ENCODE measurements at regions not wholly inside any gene's neighbourhood (a gene's known extent, or its start where the extent isn't known, plus 50 kb on each side); places are given as distances from the start of the nearest gene placed in this dataset.

DNA sequence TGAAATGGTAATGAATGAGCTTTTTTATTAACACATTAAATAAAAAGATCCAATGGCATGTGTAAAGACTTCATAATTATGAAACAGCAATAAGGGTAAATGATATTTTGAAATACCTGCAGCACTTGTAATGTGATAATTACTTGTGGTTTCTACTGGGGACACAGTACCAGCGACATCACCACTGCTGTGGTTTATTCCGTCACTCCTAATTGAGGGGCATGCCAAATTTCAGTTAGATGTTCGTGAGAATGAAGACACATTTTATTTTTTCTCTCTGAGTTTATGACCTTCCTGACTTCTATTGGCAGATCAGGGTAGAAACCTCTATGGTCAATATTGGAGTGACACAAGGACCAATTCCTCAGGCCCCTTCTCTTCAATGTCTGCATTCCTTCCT lies 131.9 kb upstream of the XYLT1 start:
- no peak overlapping the region for H3K4me3 Mint-ChIP-seq
- no peak overlapping the region for H3K27ac Mint-ChIP-seq
- DNase-seq (ENCODE audit: low spot score), result no peak
- TF ChIP-seq EMX1 (CRISPR knock-in tag; IDR thresholded peaks at IDR 0.05), result no peak
- TF ChIP-seq, protein P1, sequence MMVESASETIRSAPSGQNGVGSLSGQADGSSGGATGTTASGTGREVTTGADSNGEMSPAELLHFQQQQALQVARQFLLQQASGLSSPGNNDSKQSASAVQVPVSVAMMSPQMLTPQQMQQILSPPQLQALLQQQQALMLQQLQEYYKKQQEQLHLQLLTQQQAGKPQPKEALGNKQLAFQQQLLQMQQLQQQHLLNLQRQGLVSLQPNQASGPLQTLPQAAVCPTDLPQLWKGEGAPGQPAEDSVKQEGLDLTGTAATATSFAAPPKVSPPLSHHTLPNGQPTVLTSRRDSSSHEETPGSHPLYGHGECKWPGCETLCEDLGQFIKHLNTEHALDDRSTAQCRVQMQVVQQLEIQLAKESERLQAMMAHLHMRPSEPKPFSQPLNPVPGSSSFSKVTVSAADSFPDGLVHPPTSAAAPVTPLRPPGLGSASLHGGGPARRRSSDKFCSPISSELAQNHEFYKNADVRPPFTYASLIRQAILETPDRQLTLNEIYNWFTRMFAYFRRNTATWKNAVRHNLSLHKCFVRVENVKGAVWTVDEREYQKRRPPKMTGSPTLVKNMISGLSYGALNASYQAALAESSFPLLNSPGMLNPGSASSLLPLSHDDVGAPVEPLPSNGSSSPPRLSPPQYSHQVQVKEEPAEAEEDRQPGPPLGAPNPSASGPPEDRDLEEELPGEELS (CRISPR knock-in tag; IDR thresholded peaks at IDR 0.05), result no peak
- no peaks in the 10 kb centered on the region for H3K36me3 Mint-ChIP-seq
- peaks cover 9% of the 10 kb centered on the region for H3K9me3 Mint-ChIP-seq
- no peaks in the 10 kb centered on the region for H3K27me3 Mint-ChIP-seq (ENCODE audit: low read depth)
- ChIA-PET CTCF (interaction anchor here (1.0 kb wide), 1 partner anchor 23 kb away, joined by 4 read pairs; no protein-coding TSS in a partner anchor), POLR2A (no interaction called here)
- ATAC-seq, result no peak
- peaks cover 12% of the 10 kb centered on the region for H3K4me1 Mint-ChIP-seq

DNA sequence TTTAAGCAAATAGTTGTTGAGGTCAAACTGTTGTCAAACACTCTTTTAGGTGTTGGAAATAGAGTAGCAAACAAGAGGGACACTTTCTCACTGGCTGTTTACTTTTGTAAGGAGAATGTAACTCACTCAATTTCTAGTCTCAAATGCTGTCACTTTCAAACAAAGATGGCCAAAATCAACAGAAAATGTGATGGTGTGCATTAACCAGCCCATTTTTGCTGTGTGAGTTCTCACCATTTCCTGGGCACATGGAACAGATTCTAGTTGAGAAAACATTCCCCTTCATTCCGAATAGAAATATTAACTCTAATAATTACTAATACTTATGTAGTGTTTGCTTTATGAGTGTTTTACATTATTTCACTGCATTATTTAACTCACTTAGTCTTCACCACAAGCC lies 128.2 kb upstream of the XYLT1 start:
- Mint-ChIP-seq H3K9me3 (peaks cover 9% of the 10 kb centered on the region), H3K4me3 (no peak overlapping the region), H3K27ac (no peak overlapping the region), H3K36me3 (no peaks in the 10 kb centered on the region), H3K27me3 (ENCODE audit: low read depth) (no peaks in the 10 kb centered on the region), H3K4me1 (no peaks in the 10 kb centered on the region)
- ChIA-PET CTCF (no interaction called here), POLR2A (no interaction called here)
- TF ChIP-seq, protein P2, sequence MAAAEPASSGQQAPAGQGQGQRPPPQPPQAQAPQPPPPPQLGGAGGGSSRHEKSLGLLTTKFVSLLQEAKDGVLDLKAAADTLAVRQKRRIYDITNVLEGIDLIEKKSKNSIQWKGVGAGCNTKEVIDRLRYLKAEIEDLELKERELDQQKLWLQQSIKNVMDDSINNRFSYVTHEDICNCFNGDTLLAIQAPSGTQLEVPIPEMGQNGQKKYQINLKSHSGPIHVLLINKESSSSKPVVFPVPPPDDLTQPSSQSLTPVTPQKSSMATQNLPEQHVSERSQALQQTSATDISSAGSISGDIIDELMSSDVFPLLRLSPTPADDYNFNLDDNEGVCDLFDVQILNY (CRISPR knock-in tag; IDR thresholded peaks at IDR 0.05), result no peak
- TF ChIP-seq, protein P3, sequence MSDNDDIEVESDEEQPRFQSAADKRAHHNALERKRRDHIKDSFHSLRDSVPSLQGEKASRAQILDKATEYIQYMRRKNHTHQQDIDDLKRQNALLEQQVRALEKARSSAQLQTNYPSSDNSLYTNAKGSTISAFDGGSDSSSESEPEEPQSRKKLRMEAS (CRISPR knock-in tag; IDR thresholded peaks at IDR 0.05), result no peak
- TF ChIP-seq HMGA2 (CRISPR knock-in tag; IDR thresholded peaks at IDR 0.05), result no peak
- no peak for TF ChIP-seq ZNF121 (CRISPR knock-in tag; IDR thresholded peaks at IDR 0.05)
- TF ChIP-seq, protein P1 (CRISPR knock-in tag; IDR thresholded peaks at IDR 0.05), result no peak
- TF ChIP-seq, protein P4, sequence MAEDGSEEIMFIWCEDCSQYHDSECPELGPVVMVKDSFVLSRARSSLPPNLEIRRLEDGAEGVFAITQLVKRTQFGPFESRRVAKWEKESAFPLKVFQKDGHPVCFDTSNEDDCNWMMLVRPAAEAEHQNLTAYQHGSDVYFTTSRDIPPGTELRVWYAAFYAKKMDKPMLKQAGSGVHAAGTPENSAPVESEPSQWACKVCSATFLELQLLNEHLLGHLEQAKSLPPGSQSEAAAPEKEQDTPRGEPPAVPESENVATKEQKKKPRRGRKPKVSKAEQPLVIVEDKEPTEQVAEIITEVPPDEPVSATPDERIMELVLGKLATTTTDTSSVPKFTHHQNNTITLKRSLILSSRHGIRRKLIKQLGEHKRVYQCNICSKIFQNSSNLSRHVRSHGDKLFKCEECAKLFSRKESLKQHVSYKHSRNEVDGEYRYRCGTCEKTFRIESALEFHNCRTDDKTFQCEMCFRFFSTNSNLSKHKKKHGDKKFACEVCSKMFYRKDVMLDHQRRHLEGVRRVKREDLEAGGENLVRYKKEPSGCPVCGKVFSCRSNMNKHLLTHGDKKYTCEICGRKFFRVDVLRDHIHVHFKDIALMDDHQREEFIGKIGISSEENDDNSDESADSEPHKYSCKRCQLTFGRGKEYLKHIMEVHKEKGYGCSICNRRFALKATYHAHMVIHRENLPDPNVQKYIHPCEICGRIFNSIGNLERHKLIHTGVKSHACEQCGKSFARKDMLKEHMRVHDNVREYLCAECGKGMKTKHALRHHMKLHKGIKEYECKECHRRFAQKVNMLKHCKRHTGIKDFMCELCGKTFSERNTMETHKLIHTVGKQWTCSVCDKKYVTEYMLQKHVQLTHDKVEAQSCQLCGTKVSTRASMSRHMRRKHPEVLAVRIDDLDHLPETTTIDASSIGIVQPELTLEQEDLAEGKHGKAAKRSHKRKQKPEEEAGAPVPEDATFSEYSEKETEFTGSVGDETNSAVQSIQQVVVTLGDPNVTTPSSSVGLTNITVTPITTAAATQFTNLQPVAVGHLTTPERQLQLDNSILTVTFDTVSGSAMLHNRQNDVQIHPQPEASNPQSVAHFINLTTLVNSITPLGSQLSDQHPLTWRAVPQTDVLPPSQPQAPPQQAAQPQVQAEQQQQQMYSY (CRISPR knock-in tag; IDR thresholded peaks at IDR 0.05), result no peak
- TF ChIP-seq, protein P5, sequence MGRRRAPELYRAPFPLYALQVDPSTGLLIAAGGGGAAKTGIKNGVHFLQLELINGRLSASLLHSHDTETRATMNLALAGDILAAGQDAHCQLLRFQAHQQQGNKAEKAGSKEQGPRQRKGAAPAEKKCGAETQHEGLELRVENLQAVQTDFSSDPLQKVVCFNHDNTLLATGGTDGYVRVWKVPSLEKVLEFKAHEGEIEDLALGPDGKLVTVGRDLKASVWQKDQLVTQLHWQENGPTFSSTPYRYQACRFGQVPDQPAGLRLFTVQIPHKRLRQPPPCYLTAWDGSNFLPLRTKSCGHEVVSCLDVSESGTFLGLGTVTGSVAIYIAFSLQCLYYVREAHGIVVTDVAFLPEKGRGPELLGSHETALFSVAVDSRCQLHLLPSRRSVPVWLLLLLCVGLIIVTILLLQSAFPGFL (CRISPR knock-in tag; IDR thresholded peaks at IDR 0.05; ENCODE audit: borderline replicate concordance), result no peak
- TF ChIP-seq IRF2 (CRISPR knock-in tag; IDR thresholded peaks at IDR 0.05; ENCODE audit: borderline replicate concordance, low read depth), result no peak
- no peak for TF ChIP-seq CREM (CRISPR knock-in tag; IDR thresholded peaks at IDR 0.05)
- TF ChIP-seq, protein P6, sequence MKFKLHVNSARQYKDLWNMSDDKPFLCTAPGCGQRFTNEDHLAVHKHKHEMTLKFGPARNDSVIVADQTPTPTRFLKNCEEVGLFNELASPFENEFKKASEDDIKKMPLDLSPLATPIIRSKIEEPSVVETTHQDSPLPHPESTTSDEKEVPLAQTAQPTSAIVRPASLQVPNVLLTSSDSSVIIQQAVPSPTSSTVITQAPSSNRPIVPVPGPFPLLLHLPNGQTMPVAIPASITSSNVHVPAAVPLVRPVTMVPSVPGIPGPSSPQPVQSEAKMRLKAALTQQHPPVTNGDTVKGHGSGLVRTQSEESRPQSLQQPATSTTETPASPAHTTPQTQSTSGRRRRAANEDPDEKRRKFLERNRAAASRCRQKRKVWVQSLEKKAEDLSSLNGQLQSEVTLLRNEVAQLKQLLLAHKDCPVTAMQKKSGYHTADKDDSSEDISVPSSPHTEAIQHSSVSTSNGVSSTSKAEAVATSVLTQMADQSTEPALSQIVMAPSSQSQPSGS (CRISPR knock-in tag; IDR thresholded peaks at IDR 0.05; ENCODE audit: borderline replicate concordance, low read depth), result no peak
- TF ChIP-seq, protein P7, sequence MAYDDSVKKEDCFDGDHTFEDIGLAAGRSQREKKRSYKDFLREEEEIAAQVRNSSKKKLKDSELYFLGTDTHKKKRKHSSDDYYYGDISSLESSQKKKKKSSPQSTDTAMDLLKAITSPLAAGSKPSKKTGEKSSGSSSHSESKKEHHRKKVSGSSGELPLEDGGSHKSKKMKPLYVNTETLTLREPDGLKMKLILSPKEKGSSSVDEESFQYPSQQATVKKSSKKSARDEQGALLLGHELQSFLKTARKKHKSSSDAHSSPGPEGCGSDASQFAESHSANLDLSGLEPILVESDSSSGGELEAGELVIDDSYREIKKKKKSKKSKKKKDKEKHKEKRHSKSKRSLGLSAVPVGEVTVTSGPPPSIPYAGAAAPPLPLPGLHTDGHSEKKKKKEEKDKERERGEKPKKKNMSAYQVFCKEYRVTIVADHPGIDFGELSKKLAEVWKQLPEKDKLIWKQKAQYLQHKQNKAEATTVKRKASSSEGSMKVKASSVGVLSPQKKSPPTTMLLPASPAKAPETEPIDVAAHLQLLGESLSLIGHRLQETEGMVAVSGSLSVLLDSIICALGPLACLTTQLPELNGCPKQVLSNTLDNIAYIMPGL (CRISPR knock-in tag; IDR thresholded peaks at IDR 0.05), result no peak
- no peak for TF ChIP-seq NR1H2 (CRISPR knock-in tag; IDR thresholded peaks at IDR 0.05)
- TF ChIP-seq, protein P8, sequence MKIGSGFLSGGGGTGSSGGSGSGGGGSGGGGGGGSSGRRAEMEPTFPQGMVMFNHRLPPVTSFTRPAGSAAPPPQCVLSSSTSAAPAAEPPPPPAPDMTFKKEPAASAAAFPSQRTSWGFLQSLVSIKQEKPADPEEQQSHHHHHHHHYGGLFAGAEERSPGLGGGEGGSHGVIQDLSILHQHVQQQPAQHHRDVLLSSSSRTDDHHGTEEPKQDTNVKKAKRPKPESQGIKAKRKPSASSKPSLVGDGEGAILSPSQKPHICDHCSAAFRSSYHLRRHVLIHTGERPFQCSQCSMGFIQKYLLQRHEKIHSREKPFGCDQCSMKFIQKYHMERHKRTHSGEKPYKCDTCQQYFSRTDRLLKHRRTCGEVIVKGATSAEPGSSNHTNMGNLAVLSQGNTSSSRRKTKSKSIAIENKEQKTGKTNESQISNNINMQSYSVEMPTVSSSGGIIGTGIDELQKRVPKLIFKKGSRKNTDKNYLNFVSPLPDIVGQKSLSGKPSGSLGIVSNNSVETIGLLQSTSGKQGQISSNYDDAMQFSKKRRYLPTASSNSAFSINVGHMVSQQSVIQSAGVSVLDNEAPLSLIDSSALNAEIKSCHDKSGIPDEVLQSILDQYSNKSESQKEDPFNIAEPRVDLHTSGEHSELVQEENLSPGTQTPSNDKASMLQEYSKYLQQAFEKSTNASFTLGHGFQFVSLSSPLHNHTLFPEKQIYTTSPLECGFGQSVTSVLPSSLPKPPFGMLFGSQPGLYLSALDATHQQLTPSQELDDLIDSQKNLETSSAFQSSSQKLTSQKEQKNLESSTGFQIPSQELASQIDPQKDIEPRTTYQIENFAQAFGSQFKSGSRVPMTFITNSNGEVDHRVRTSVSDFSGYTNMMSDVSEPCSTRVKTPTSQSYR (CRISPR knock-in tag; IDR thresholded peaks at IDR 0.05), result no peak
- ATAC-seq, result no peak
- no peak for DNase-seq (ENCODE audit: low spot score)

Data from WTC11 (cell line).